ENCODE measurements at regions not wholly inside any gene's neighbourhood (a gene's known extent, or its start where the extent isn't known, plus 50 kb on each side); places are given as distances from the start of the nearest gene placed in this dataset.

DNA sequence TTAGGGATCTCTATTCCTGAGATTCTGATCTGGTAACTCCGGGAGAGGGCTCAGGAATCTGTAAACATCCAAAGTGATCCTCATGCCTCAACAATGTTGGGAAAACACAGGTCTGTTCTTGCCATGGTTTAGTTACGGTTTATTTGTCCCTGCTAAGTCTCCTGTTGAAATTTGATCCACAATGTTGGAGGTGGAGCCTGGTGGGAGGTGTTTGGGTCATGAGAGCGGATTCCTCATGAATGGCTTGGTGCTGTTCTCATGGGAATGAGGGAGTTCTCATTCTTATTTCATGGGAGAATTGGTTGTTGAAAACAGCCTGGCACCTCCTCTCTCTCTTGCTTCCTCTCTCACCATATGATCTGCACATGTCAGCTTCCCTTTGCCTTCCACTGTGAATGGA is 608.6 kb upstream of the GOT2 start:
- TF ChIP-seq, protein P1, sequence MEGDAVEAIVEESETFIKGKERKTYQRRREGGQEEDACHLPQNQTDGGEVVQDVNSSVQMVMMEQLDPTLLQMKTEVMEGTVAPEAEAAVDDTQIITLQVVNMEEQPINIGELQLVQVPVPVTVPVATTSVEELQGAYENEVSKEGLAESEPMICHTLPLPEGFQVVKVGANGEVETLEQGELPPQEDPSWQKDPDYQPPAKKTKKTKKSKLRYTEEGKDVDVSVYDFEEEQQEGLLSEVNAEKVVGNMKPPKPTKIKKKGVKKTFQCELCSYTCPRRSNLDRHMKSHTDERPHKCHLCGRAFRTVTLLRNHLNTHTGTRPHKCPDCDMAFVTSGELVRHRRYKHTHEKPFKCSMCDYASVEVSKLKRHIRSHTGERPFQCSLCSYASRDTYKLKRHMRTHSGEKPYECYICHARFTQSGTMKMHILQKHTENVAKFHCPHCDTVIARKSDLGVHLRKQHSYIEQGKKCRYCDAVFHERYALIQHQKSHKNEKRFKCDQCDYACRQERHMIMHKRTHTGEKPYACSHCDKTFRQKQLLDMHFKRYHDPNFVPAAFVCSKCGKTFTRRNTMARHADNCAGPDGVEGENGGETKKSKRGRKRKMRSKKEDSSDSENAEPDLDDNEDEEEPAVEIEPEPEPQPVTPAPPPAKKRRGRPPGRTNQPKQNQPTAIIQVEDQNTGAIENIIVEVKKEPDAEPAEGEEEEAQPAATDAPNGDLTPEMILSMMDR (IDR thresholded peaks at IDR 0.05 in 2 of 3, conservative IDR thresholded peaks at IDR 0.05 in 1 of 3; ENCODE audit: control insufficient read depth in 2 of 3, extremely low read depth in 1 of 3, insufficient read depth in 1 of 3, low read depth in 3 of 3, low read length in 3 of 3): no peak
- TF ChIP-seq CREB1 (IDR thresholded peaks at IDR 0.05; ENCODE audit: low read depth) (no peak), NBN (IDR thresholded peaks at IDR 0.05) (no peak), POLR2AphosphoS5 (IDR thresholded peaks at IDR 0.05; ENCODE audit: low read length) (no peak), GABPA (IDR thresholded peaks at IDR 0.05; ENCODE audit: low read depth) (no peak), ZNF384 (IDR thresholded peaks at IDR 0.05; ENCODE audit: borderline replicate concordance, low read depth, low read length) (no peak), CBFB (IDR thresholded peaks at IDR 0.05; ENCODE audit: low read depth) (no peak)
- TF ChIP-seq, protein P2, sequence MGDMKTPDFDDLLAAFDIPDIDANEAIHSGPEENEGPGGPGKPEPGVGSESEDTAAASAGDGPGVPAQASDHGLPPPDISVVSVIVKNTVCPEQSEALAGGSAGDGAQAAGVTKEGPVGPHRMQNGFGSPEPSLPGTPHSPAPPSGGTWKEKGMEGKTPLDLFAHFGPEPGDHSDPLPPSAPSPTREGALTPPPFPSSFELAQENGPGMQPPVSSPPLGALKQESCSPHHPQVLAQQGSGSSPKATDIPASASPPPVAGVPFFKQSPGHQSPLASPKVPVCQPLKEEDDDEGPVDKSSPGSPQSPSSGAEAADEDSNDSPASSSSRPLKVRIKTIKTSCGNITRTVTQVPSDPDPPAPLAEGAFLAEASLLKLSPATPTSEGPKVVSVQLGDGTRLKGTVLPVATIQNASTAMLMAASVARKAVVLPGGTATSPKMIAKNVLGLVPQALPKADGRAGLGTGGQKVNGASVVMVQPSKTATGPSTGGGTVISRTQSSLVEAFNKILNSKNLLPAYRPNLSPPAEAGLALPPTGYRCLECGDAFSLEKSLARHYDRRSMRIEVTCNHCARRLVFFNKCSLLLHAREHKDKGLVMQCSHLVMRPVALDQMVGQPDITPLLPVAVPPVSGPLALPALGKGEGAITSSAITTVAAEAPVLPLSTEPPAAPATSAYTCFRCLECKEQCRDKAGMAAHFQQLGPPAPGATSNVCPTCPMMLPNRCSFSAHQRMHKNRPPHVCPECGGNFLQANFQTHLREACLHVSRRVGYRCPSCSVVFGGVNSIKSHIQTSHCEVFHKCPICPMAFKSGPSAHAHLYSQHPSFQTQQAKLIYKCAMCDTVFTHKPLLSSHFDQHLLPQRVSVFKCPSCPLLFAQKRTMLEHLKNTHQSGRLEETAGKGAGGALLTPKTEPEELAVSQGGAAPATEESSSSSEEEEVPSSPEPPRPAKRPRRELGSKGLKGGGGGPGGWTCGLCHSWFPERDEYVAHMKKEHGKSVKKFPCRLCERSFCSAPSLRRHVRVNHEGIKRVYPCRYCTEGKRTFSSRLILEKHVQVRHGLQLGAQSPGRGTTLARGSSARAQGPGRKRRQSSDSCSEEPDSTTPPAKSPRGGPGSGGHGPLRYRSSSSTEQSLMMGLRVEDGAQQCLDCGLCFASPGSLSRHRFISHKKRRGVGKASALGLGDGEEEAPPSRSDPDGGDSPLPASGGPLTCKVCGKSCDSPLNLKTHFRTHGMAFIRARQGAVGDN (IDR thresholded peaks at IDR 0.05): no peak
